Fibroblast of upper back skin (primary cell): ENCODE measurements at regions not wholly inside any gene's neighbourhood (a gene's known extent, or its start where the extent isn't known, plus 50 kb on each side); places are given as distances from the start of the nearest gene placed in this dataset.
A peak's percentile ranks its signal among the peaks of the same experiment; 100 is the strongest.

ENCODE experiments used
- DNase-seq: peaks from one replicate; pipeline ENCODE4 v3.0.0-alpha.2; 2013

- DNase-seq, result no peak
Measured at GRCh38 chr6:100134297-100134696, 140.3 kb upstream of the MCHR2 start.

DNA sequence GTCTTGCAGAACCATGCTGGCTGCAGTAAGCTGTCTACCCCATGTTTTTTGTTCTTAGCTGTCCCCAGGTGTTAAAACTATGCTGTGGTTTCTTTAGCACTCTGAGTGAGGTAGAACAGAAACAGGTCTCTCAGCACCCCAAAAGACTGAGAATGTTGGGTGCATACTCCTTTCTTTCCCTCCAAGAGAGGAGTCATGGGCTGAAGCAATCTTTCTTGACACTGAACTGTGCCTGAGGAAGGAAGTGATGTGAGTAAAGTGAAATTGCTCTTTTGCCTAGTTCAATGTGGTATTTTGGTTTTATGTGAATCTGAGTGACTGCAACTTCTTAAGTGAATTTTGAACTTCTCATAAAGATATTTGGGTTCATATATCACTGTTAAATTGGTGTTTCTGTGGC is 138.0 kb upstream of the MCHR2 start:
- no peak for DNase-seq

- DNase-seq, result no peak
Measured at GRCh38 chr6:100130630-100131029, 136.6 kb upstream of the MCHR2 start.

DNA sequence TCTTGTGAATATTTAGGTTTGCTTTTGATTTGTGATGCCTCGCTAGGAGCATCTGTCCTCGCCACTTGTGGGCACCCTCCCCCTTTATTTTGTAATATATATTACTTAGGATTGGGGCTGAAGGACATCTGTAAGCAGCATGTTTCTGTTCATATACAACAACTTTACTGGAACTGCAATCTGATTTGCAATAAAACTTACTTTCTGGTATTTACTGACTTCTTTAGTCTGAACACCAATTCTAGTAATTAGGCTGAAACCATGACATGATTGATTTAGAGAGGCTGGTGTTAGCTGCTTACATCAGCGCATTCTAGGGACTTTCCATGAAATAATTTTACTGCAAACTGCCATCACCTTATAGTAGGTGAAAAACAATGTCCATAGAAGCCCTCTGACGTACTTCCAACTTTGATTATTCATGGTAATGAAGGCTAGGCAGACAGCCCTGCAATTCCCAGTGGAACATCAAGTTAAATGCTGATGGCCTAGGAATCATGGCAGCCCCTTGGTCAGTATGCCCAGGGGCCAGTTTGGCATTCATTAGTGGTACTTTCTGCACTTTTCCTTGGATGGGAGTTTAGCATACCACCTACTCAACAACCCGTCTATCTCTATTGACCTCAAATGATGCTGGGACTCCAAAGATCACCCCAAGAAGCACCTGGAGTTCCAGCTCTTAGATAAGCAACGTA is 132.9 kb upstream of the MCHR2 start:
- DNase-seq, result peak; percentile 54

DNA sequence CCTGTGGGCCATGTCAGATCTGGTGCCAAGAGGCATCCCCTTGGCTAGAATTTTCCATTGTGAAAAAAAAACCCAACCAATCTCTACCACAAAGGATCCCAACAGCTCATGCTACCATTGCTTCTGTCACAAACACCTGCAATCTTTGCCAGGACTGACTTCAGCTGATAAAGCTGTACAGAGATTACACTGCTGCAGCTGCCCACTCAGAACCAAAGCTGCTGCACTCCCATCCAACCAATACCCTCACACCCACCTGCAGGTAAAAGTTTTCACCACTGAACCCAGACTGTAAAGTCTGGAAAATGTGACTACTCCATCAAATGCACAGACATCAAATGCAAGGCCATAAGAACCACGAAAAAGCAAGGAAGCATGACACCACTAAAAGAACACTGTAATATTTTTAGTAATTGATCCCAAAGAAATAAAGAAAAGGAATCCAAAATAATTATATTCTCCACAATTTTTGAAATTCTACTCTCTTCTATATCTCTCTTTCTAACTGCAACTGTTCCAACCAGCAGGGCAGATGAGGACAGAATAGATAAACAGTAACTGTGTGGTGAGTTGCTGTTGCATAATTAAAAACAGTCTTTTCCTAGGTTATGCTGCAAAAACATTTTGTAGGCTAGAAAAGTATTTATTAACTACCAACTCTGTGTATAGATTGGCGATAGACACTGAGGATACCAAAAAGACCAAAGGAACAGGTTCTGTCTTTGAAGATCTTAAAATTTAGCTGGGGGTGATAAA is 128.0 kb upstream of the MCHR2 start:
- no peak for DNase-seq

DNA sequence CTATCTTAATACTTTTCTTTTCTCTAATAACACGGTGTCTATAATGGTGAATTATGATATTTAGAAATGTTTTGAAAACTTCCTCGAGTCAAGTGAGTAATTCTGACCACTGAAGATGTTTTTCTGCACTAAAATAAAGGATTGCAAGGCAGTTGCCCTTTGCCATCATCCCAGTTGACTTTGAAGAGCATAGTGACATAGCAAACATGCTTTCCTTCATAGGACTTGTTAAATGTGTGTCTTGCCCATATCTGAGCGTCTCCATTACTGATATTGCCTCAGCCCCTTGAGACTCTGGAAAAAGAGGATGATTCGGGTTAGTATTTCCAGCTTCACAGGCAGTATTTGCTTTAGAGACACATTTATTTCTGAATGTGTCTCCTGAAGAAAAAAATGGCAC is 125.2 kb upstream of the MCHR2 start:
- no peak for DNase-seq

GRCh38 chr6:100118301-100118700 is 124.3 kb upstream of the MCHR2 start:
- DNase-seq, result no peak

GRCh38 chr6:100117680-100118079 is 123.7 kb upstream of the MCHR2 start:
- no peak for DNase-seq

GRCh38 chr6:100116411-100117194 is 122.6 kb upstream of the MCHR2 start:
- peak; percentile 81 for DNase-seq

DNA sequence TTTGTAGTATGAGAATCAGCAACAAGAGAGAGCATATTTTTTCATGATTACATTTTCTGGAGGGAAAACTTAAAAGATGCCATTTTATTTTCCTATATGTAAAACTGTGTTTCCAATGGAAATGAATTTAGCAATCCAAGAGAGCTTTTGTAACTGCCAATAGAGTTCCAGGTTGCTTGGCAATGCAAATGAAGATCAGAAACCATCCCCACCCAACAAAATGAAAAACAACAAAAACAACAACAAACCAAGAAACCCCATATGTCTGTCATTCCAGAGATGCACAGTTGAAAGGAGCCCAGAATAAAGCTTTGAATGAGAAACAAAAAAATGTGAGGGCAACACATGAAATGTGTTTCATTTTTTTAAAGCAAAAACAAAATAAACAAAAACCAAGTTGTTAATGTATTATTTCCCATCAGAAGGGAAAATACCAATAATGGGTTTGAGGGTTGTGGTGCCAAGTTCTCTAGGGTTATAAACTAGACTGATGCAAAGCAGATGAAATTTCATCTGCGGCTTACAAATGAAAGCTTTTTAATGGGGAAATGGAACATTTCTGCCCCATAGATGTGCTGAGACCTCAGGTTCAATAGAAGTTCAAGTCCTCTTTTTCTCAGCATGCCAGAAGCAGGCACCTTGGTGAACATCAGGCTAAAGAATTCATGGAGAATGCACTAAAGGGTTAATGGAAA is 121.5 kb upstream of the MCHR2 start:
- no peak for DNase-seq

GRCh38 chr6:100112855-100113508 is 119.0 kb upstream of the MCHR2 start:
- no peak for DNase-seq

- DNase-seq, result peak; percentile 54
Measured at GRCh38 chr6:100105919-100106529, 112.0 kb upstream of the MCHR2 start.

DNA sequence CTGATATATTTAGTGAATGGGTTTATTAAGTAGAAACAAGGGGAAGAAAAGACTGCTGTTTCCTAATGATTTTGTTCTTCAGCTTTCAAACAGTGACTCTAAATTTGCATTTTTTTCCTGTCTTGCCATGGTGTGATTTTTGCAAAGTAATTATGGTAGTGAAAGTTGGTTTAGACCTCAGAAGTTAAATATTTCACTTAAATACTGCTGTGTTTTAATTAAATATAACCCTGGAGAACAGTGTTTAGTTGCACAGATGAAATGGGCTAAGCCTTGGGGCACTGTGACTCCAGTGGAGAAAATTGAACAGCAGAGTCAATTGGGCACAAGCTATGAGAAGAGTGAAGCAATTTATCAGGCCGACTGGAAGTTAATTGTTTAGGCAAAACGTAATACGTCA is 111.1 kb upstream of the MCHR2 start:
- DNase-seq, result no peak

GRCh38 chr6:100103931-100104330 is 109.9 kb upstream of the MCHR2 start:
- peak; percentile 62 for DNase-seq

DNA sequence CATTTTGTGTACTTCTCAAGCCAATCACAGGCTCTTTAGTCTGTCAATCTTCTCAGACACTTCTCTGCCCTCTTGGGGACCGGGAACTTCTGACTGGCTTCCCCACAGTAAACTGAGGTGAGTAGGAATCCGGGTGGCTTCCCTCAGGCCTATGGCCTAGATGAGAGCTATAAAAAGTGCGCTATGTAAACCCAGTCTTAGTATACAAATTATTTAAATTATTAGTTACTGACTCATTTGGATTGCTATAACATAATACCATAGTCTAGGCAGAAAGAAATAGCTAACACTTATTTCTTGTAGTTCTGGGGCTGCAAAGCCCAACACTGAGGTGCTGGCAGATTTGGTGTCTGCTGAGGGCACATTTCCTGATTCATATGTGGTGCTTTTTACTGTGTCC is 109.2 kb upstream of the MCHR2 start:
- no peak for DNase-seq

GRCh38 chr6:100101644-100102043 is 107.6 kb upstream of the MCHR2 start:
- peak; percentile 82 for DNase-seq

DNA sequence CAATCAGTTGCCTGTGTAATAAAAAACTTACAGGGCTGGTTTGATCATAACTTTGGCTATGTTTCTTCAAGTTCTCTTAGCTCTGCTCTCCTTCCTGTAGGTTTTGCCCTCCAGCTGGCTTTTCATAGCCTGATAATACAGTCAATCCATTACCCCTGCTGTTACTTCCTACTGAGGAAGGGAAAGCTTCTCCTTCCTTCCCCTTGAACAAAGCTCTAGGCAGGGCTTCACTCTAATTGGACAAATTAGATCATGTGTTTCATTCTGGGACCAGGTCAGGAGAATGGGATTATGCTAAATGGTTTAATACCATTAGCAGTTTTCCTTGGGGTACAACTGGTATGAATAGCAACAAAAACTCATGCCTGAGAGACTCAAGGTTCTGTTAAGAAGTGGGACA is 106.8 kb upstream of the MCHR2 start:
- no peak for DNase-seq

DNA sequence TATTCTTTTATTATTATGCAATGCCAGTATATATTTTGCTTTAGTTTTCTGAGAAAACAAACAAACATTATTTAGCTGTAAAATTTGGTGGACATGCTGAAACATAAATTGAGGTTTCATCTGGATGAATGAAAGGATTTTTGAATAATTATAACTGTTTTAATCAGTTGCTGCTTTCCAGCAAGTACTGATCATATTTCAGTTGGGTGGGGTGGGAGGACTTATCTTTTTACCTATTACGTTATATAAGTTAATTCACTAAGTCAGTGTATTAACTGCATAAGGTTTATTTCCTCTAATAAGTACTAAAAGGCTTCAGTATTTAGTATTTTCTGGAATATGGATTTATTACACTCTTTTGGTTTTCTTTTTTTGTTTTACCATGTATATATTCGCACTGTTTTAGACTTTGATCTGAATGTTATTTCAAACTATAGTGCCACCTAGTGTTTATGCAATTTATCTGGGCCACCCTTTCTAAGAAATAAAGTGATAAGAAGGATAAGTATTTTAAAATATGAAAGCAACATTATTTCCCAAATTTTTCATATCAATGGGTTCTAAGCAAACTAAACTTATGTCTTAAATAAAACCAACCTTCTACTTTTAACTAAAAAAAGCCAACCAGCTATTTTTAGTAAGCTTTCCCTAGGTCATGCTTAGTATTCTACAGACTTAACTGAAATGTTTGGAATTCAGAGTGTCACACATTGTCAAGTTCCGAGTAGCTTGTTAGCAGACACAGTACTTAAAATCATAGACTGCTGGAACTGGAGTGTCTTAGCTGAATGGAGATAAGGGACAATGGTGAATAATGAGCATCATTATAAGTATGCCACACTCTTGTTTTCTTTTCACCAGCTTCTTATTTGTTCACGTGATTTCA is 105.4 kb upstream of the MCHR2 start:
- no peak for DNase-seq

DNA sequence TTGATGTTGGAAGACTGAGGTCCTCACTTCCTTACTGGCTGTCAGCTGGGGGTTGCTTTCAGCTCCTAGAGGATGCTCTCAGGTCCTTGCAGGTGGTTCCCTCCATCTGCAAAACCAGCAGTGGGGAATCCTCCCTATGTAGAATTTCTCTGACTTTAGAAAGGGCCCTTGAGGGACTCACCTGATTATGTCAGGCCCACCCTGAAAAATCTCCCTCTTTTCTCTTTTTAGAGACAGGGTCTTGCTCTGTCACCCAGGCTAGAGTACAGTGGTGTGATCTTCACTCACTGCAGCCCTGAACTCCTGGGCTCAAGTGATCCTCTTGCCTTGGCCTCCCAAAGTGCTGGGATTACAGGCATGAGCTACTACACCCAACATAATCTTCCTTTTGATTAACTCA is 102.9 kb upstream of the MCHR2 start:
- DNase-seq, result no peak

DNA sequence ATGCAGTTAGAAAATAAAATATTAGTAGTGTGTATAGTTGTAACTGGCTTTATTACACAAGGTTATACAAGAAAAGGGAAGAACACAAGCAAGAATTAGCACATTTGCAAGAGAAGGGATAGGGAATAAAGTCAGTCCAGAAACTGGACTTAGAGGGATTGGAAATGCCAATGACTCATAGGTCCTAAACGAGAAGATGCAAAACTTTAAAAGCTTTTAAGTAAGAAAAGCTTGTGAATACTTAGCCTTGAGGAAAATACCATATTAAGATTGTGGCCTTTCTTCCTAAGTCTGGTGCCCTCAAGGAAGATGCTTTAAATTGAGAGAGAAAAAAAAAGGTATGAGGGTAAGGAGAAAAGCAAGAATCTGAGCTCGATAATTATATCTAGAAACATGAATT is 102.3 kb upstream of the MCHR2 start:
- no peak for DNase-seq

GRCh38 chr6:100093405-100093804 is 99.4 kb upstream of the MCHR2 start:
- no peak for DNase-seq
